H9 (cell line): ENCODE measurements at regions not wholly inside any gene's neighbourhood (a gene's known extent, or its start where the extent isn't known, plus 50 kb on each side); places are given as distances from the start of the nearest gene placed in this dataset.

Source experiments
- DNase-seq: peaks from one replicate; pipeline ENCODE4 v3.0.0-alpha.2; 2017
- H2AFZ ChIP-seq: one replicate; pipeline ENCODE4 v1.6.1; 2013; ENCODE audit warnings: mild to moderate bottlenecking, low read length, control low read depth, moderate library complexity
- H2AK5ac ChIP-seq: 2 replicates; pipeline ENCODE4 v1.6.1; 2013; ENCODE audit warnings: low read length, control low read depth, mixed read lengths; ENCODE audit not compliant: insufficient read length
- H2BK120ac ChIP-seq: one replicate; pipeline ENCODE4 v1.6.1; 2013; ENCODE audit warnings: low read depth, mild to moderate bottlenecking, low read length, control low read depth, inconsistent platforms; ENCODE audit not compliant: poor library complexity, severe bottlenecking
- H2BK12ac ChIP-seq: 2 replicates; pipeline ENCODE4 v1.6.1; 2013; ENCODE audit warnings: low read length, control low read depth, mixed read lengths, low read depth; ENCODE audit not compliant: insufficient read length
- H2BK15ac ChIP-seq: 2 replicates; pipeline ENCODE4 v1.6.1; 2013; ENCODE audit warnings: low read depth, low read length, control low read depth
- H2BK20ac ChIP-seq: one replicate; pipeline ENCODE4 v1.6.1; 2013; ENCODE audit warnings: low read depth, mild to moderate bottlenecking, low read length, control low read depth, inconsistent platforms; ENCODE audit not compliant: poor library complexity, severe bottlenecking
- H2BK5ac ChIP-seq: 2 replicates; pipeline ENCODE4 v1.6.1; 2013; ENCODE audit warnings: low read length, control low read depth, mixed read lengths; ENCODE audit not compliant: insufficient read length
- H3K14ac ChIP-seq: 2 replicates; pipeline ENCODE4 v1.6.1; 2013; ENCODE audit warnings: low read length, control low read depth; ENCODE audit not compliant: insufficient read depth
- H3K18ac ChIP-seq: 2 replicates; pipeline ENCODE4 v1.6.1; 2013; ENCODE audit warnings: low read depth, mild to moderate bottlenecking, mixed read lengths, low read length, control low read depth; ENCODE audit not compliant: insufficient read length
- H3K23ac ChIP-seq: 2 replicates; pipeline ENCODE4 v1.6.1; 2013; ENCODE audit warnings: low read length, control low read depth, mixed read lengths, low read depth; ENCODE audit not compliant: insufficient read length
- H3K23me2 ChIP-seq: 2 replicates; pipeline ENCODE4 v1.6.1; 2013; ENCODE audit warnings: low read depth, mild to moderate bottlenecking, mixed read lengths, low read length, control low read depth; ENCODE audit not compliant: insufficient read length, poor library complexity, severe bottlenecking
- H3K27ac ChIP-seq: 2 replicates; pipeline ENCODE4 v1.5.1; 2013; ENCODE audit warnings: low read length, control low read depth, mixed read lengths, low read depth; ENCODE audit not compliant: insufficient read length
- H3K27me3 ChIP-seq: 2 replicates; pipeline ENCODE4 v1.6.1; 2013; ENCODE audit warnings: low read length, control low read depth, inconsistent platforms; ENCODE audit not compliant: insufficient read depth
- H3K4ac ChIP-seq: 2 replicates; pipeline ENCODE4 v1.6.1; 2013; ENCODE audit warnings: low read depth, mild to moderate bottlenecking, control low read depth, inconsistent platforms, low read length, moderate library complexity
- H3K4me1 ChIP-seq: 2 replicates; pipeline ENCODE4 v1.6.1; 2013; ENCODE audit warnings: low read length, control low read depth, inconsistent platforms; ENCODE audit not compliant: insufficient read depth
- H3K4me2 ChIP-seq: 2 replicates; pipeline ENCODE4 v1.6.1; 2013; ENCODE audit warnings: low read length, control low read depth, mixed read lengths; ENCODE audit not compliant: insufficient read length, insufficient read depth
- H3K56ac ChIP-seq: 2 replicates; pipeline ENCODE4 v1.6.1; 2013; ENCODE audit warnings: low read depth, mild to moderate bottlenecking, mixed read lengths, low read length, control low read depth; ENCODE audit not compliant: insufficient read length
- H3K79me1 ChIP-seq: 2 replicates; pipeline ENCODE4 v1.6.1; 2013; ENCODE audit warnings: low read depth, mild to moderate bottlenecking, moderate library complexity, low read length, control low read depth, inconsistent platforms; ENCODE audit not compliant: insufficient read depth, poor library complexity, severe bottlenecking
- H3K79me2 ChIP-seq: 2 replicates; pipeline ENCODE4 v1.6.1; 2013; ENCODE audit warnings: low read length, control low read depth, inconsistent platforms; ENCODE audit not compliant: insufficient read depth
- H3K9ac ChIP-seq: 2 replicates; pipeline ENCODE4 v1.6.1; 2013; ENCODE audit warnings: low read length, control low read depth, mixed read lengths; ENCODE audit not compliant: insufficient read length; ENCODE audit errors: extremely low read depth
- H3K9me3 ChIP-seq: one replicate; pipeline ENCODE4 v1.6.1; 2013; ENCODE audit warnings: low read depth, low read length, inconsistent platforms; ENCODE audit not compliant: control insufficient read depth
- H3T11ph ChIP-seq: one replicate; pipeline ENCODE4 v1.6.1; 2013; ENCODE audit warnings: mild to moderate bottlenecking, low read length, control low read depth, inconsistent platforms
- H4K20me1 ChIP-seq: one replicate; pipeline ENCODE4 v1.6.1; 2013; ENCODE audit not compliant: control insufficient read depth, insufficient read length, insufficient read depth
- H4K5ac ChIP-seq: 2 replicates; pipeline ENCODE4 v1.6.1; 2013; ENCODE audit warnings: low read depth, mild to moderate bottlenecking, mixed read lengths, low read length, control low read depth; ENCODE audit not compliant: insufficient read length
- H4K8ac ChIP-seq: replicated peaks from 2 replicates; pipeline ENCODE4 v1.6.1; 2013; ENCODE audit warnings: low read length, control low read depth, mixed read lengths, low read depth; ENCODE audit not compliant: insufficient read length
- H4K91ac ChIP-seq: 2 replicates; pipeline ENCODE4 v1.6.1; 2013; ENCODE audit warnings: low read depth, mild to moderate bottlenecking, moderate library complexity, mixed read lengths, low read length, control low read depth; ENCODE audit not compliant: insufficient read length
- H3K27ac Mint-ChIP-seq, 3 experiments: 2 replicates in 2 of 3; 3 replicates in 1 of 3; pipeline ENCODE4 v1.8.0; 2020 to 2021; ENCODE audit warnings: mixed read lengths in 3 of 3, mild to moderate bottlenecking in 1 of 3, moderate library complexity in 1 of 3
- H3K27me3 Mint-ChIP-seq: 2 replicates; pipeline ENCODE4 v1.8.0; 2021; ENCODE audit warnings: low read depth, mild to moderate bottlenecking, moderate library complexity, mixed read lengths
- H3K36me3 Mint-ChIP-seq, 3 experiments: 2 replicates in 2 of 3; 3 replicates in 1 of 3; pipeline ENCODE4 v1.8.0; 2020 to 2021; ENCODE audit warnings: low read depth in 3 of 3, mixed read lengths in 3 of 3; ENCODE audit not compliant: insufficient read depth in 1 of 3
- H3K4me1 Mint-ChIP-seq, 2 experiments: 2 replicates each; pipeline ENCODE4 v1.8.0; 2020; ENCODE audit warnings: mixed read lengths in 2 of 2
- H3K4me3 Mint-ChIP-seq, 2 experiments: 2 replicates in 1 of 2; 3 replicates in 1 of 2; pipeline ENCODE4 v1.8.0; 2020 to 2021; ENCODE audit warnings: mild to moderate bottlenecking in 2 of 2, mixed read lengths in 2 of 2, moderate library complexity in 1 of 2
- H3K9me3 Mint-ChIP-seq, 2 experiments: 2 replicates in 1 of 2; 3 replicates in 1 of 2; pipeline ENCODE4 v1.8.0; 2020; ENCODE audit warnings: mild to moderate bottlenecking in 2 of 2, mixed read lengths in 2 of 2, moderate library complexity in 1 of 2
- CTCF ChIP-seq: fragments of 200-600 bp; sonication (generic); conservative IDR thresholded peaks from 3 replicates; pipeline ENCODE4 v1.8.0; 2021; ENCODE audit warnings: antibody characterized with exemption, mild to moderate bottlenecking
- WGBS: extraction: QIAGEN DNeasy Blood & Tissue Kit; methylation state at CpG from one replicate; pipeline ENCODE4 v1.1.7; 2013; ENCODE audit warnings: missing lambda C conversion rate, low lambda C conversion rate, mixed read lengths; ENCODE audit not compliant: insufficient read length; ENCODE audit errors: extremely low coverage; 5-methylcytosine and 5-hydroxymethylcytosine counted together

- no peak overlapping the region for H4K8ac ChIP-seq
- H2AFZ ChIP-seq: no peak overlapping the region
- no peak overlapping the region for H3K23ac ChIP-seq
- peaks cover 13 to 19% of the 10 kb centered on the region in 2 experiments for H3K4me1 Mint-ChIP-seq
- peaks cover 7% of the 10 kb centered on the region for H3K27me3 Mint-ChIP-seq
- H2BK120ac ChIP-seq: no peak overlapping the region
- TF ChIP-seq CTCF: no peak
- H4K91ac ChIP-seq: no peak overlapping the region
- H3K27ac ChIP-seq: no peak overlapping the region
- H4K20me1 ChIP-seq: no peaks in the 10 kb centered on the region
- H3K36me3 Mint-ChIP-seq: no peaks in the 10 kb centered on the region
- no peak overlapping the region for H3K18ac ChIP-seq
- no peaks in the 10 kb centered on the region for H3K23me2 ChIP-seq
- no peaks in the 10 kb centered on the region for H3K4me1 ChIP-seq
- no peak overlapping the region for H2BK15ac ChIP-seq
- no peaks in the 10 kb centered on the region for H3K79me2 ChIP-seq
- no peak overlapping the region for H3K9ac ChIP-seq
- H2BK20ac ChIP-seq: no peak overlapping the region
- H3K56ac ChIP-seq: peak overlapping the region; percentile 10
- H2BK12ac ChIP-seq: no peak overlapping the region
- H3K4ac ChIP-seq: no peak overlapping the region
- no peaks in the 10 kb centered on the region for H3K9me3 ChIP-seq
- H4K5ac ChIP-seq: no peak overlapping the region
- H2AK5ac ChIP-seq: no peak overlapping the region
- DNase-seq: no peak
- H3K9me3 Mint-ChIP-seq: no peaks in the 10 kb centered on the region
- H3K79me1 ChIP-seq: no peaks in the 10 kb centered on the region
- H2BK5ac ChIP-seq: no peak overlapping the region
- no peak overlapping the region for H3K27ac Mint-ChIP-seq
- H3K14ac ChIP-seq: no peak overlapping the region
- H3K27me3 ChIP-seq: no peaks in the 10 kb centered on the region
- H3T11ph ChIP-seq: no peak overlapping the region
- no peak overlapping the region for H3K4me2 ChIP-seq
- no peak overlapping the region for H3K4me3 Mint-ChIP-seq
- no CpG with 5 or more reads among the region's 2 CpGs for WGBS
Observed at GRCh38 chr17:72188801-72189200, 68.0 kb downstream of the SOX9 start.
